Breast epithelium (tissue), 3 donors: ENCODE measurements at regions not wholly inside any gene's neighbourhood (a gene's known extent, or its start where the extent isn't known, plus 50 kb on each side); places are given as distances from the start of the nearest gene placed in this dataset.

ENCODE experiments used
- POLR2A ChIP-seq: fragments of 450-650 bp; IDR thresholded peaks from one replicate; pipeline ENCODE4 v1.6.1; 2016; ENCODE audit warnings: antibody characterized with exemption, mild to moderate bottlenecking, moderate library complexity
- TF ChIP-seq, protein P1 (sequence below), 3 donors: fragments of 450-650 bp; IDR thresholded peaks; one replicate each; pipeline ENCODE4 v1.5.1; 2016 to 2017; ENCODE audit warnings: antibody characterized with exemption in 3 of 3, mild to moderate bottlenecking in 3 of 3, moderate library complexity in 3 of 3

- no peak for TF ChIP-seq POLR2A
- TF ChIP-seq, protein P1, sequence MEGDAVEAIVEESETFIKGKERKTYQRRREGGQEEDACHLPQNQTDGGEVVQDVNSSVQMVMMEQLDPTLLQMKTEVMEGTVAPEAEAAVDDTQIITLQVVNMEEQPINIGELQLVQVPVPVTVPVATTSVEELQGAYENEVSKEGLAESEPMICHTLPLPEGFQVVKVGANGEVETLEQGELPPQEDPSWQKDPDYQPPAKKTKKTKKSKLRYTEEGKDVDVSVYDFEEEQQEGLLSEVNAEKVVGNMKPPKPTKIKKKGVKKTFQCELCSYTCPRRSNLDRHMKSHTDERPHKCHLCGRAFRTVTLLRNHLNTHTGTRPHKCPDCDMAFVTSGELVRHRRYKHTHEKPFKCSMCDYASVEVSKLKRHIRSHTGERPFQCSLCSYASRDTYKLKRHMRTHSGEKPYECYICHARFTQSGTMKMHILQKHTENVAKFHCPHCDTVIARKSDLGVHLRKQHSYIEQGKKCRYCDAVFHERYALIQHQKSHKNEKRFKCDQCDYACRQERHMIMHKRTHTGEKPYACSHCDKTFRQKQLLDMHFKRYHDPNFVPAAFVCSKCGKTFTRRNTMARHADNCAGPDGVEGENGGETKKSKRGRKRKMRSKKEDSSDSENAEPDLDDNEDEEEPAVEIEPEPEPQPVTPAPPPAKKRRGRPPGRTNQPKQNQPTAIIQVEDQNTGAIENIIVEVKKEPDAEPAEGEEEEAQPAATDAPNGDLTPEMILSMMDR (IDR thresholded peaks at IDR 0.05), result no peak
Measured at GRCh38 chr6:22356362-22356940, 59.6 kb upstream of the PRL start.
